ENCODE measurements at regions not wholly inside any gene's neighbourhood (a gene's known extent, or its start where the extent isn't known, plus 50 kb on each side); places are given as distances from the start of the nearest gene placed in this dataset.
A peak's percentile ranks its signal among the peaks of the same experiment; 100 is the strongest.

DNA sequence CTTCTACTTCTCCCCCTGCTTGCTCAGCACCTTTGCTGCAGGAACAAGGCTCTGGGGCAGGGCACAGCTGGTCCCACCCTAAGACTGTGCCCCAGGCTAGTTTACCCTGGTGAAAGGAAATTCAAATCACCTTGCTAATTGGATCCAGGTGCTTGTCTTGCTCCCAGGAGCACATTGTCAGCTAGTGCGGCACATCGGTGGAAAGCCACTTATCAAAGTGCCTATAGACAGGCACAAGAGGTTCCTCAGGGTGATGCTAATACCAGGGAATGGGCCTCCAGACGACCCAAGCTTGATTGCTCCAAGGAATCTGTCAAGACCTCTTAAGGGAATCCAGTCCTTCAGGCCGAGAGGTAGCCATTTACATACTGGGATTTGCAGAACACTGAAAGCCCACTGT is 64.5 kb upstream of the PRPS1 start:
- ChIA-PET CTCF (ENCODE audit: partially characterized antibody) (interaction anchor here (0.6 kb wide), 1 partner anchor 109 kb away, joined by 3 read pairs; no protein-coding TSS in a partner anchor), POLR2A (ENCODE audit: partially characterized antibody) (interaction anchor here (0.7 kb wide), 1 partner anchor 64 kb away, joined by 3 read pairs; no protein-coding TSS in a partner anchor)
- Histone ChIP-seq H3K27ac (ENCODE audit: low read depth, low read length) (0 out of 2 replicates have a peak overlapping the region, but pooled peaks have one; percentile 6), H3K9me3 (ENCODE audit: insufficient read depth in 2 of 2, low read depth in 1 of 2, low read length in 1 of 2) (no peaks in the 10 kb centered on the region), H3K9ac (replicated peaks in 1 of 4; ENCODE audit: extremely low read depth in 1 of 4, low read depth in 3 of 4, low read length in 3 of 4) (no peak overlapping the region), H2AFZ (ENCODE audit: low read length) (no peak overlapping the region), H3K4me2 (ENCODE audit: insufficient read depth in 1 of 2, low read depth in 2 of 2, low read length in 2 of 2) (no peak overlapping the region; a peak in 1 of 4 replicates), H3K4me3 (ENCODE audit: extremely low read depth in 1 of 4, insufficient read depth in 2 of 4, low read depth in 3 of 4, low read length in 4 of 4) (no peak overlapping the region), H3K23ac (ENCODE audit: insufficient read length) (no peak overlapping the region), H3K23me2 (ENCODE audit: low read depth, low read length) (no peaks in the 10 kb centered on the region), H2AK5ac (ENCODE audit: low read depth, low read length) (no peak overlapping the region), H2BK5ac (ENCODE audit: low read depth, low read length) (no peak overlapping the region), H2BK20ac (ENCODE audit: low read length) (no peak overlapping the region), H2BK120ac (replicated peaks; ENCODE audit: low read depth, low read length) (no peak overlapping the region), H3K18ac (ENCODE audit: extremely low read depth, low read length) (no peak overlapping the region; the same call in 1 of the 2 replicates), H3K56ac (replicated peaks; ENCODE audit: insufficient read length, low read depth, low read length) (no peak overlapping the region), H4K5ac (ENCODE audit: insufficient read length, low read depth, low read length) (no peak overlapping the region), H3K36me3 (ENCODE audit: control insufficient read depth in 2 of 4, insufficient read depth in 4 of 4, low read length in 3 of 4) (no peaks in the 10 kb centered on the region), H2BK12ac (ENCODE audit: low read depth, low read length) (no peak overlapping the region), H4K8ac (ENCODE audit: extremely low read depth, insufficient read depth, low read length) (no peak overlapping the region), H4K91ac (replicated peaks; ENCODE audit: insufficient read length, low read length) (no peak overlapping the region), H3K14ac (ENCODE audit: insufficient read length) (no peak overlapping the region), H3K79me1 (ENCODE audit: low read depth, low read length) (no peaks in the 10 kb centered on the region), H3K79me2 (ENCODE audit: control insufficient read depth in 1 of 2, insufficient read depth in 2 of 2, low read length in 2 of 2) (no peaks in the 10 kb centered on the region), H3K4me1 (replicated peaks in 1 of 4; ENCODE audit: control insufficient read depth in 3 of 4, insufficient read depth in 4 of 4, low read length in 3 of 4) (peaks cover 2 to 28% (median 14%) of the 10 kb centered on the region in 4 experiments; a peak in 6 of 7 replicates), H3K27me3 (replicated peaks in 1 of 4; ENCODE audit: control insufficient read depth in 3 of 4, extremely low read depth in 1 of 4, insufficient read depth in 3 of 4, low read length in 3 of 4) (no peaks in the 10 kb centered on the region), H4K20me1 (replicated peaks in 1 of 2; ENCODE audit: control insufficient read depth in 1 of 2, insufficient read depth in 2 of 2, low read length in 2 of 2) (no peaks in the 10 kb centered on the region), H2BK15ac (ENCODE audit: low read length) (no peak overlapping the region), H3K4ac (replicated peaks; ENCODE audit: insufficient read length, low read depth, low read length) (no peak overlapping the region)
- peak; percentile 42 for FAIRE-seq
- TF ChIP-seq CREB1 (IDR thresholded peaks at IDR 0.05) (no peak), JUN (IDR thresholded peaks at IDR 0.05; ENCODE audit: low read depth, low read length) (no peak), NANOG (IDR thresholded peaks at IDR 0.05; ENCODE audit: insufficient read depth, low read depth, low read length, poor library complexity, severe bottlenecking) (no peak), TAF7 (optimal IDR thresholded peaks at IDR 0.05; ENCODE audit: borderline replicate concordance, low read depth, low read length) (no peak), SP1 (IDR thresholded peaks at IDR 0.05; ENCODE audit: low read depth, low read length) (no peak), CHD1 (IDR thresholded peaks at IDR 0.05; ENCODE audit: low read depth, low read length) (no peak), FOSL1 (IDR thresholded peaks at IDR 0.05; ENCODE audit: insufficient read depth, low read depth, low read length) (no peak), BACH1 (IDR thresholded peaks at IDR 0.05; ENCODE audit: low read length) (no peak), RFX5 (IDR thresholded peaks at IDR 0.05; ENCODE audit: borderline replicate concordance, low read depth, low read length) (no peak), TCF12 (IDR thresholded peaks at IDR 0.05; ENCODE audit: low read depth, low read length) (no peak), POLR2AphosphoS5 (IDR thresholded peaks at IDR 0.05; ENCODE audit: low read depth, low read length) (no peak), SP4 (IDR thresholded peaks at IDR 0.05; ENCODE audit: low read length) (no peak), RXRA (IDR thresholded peaks at IDR 0.05; ENCODE audit: insufficient read depth, low read depth, low read length) (no peak), SP2 (IDR thresholded peaks at IDR 0.05; ENCODE audit: low read length) (no peak), CBX8 (IDR thresholded peaks at IDR 0.05; ENCODE audit: borderline replicate concordance, low read depth, low read length) (no peak), SIX5 (IDR thresholded peaks at IDR 0.05; ENCODE audit: low read depth, low read length) (no peak)
- TF ChIP-seq, protein P1, sequence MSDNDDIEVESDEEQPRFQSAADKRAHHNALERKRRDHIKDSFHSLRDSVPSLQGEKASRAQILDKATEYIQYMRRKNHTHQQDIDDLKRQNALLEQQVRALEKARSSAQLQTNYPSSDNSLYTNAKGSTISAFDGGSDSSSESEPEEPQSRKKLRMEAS (IDR thresholded peaks at IDR 0.05) = no peak
- 58% methylated on average over 3 of the region's 4 CpGs; no CpG with 5 or more reads in 1 of the 2 experiments for WGBS, 2 experiments (ENCODE audit: extremely low coverage in 1 of 2, insufficient coverage in 1 of 2, insufficient read length in 1 of 2, insufficient replicate concordance in 2 of 2, low coverage in 1 of 2, low lambda C conversion rate in 2 of 2, missing lambda C conversion rate in 1 of 2)
- DNase-seq (ENCODE audit: low read depth in 1 of 2, low spot score in 2 of 2) = no peak

All from H1 (cell line).